Testis (tissue), 2 donors: ENCODE measurements at regions not wholly inside any gene's neighbourhood (a gene's known extent, or its start where the extent isn't known, plus 50 kb on each side); places are given as distances from the start of the nearest gene placed in this dataset.

Experiments used
- DNase-seq: peaks from one replicate; pipeline ENCODE4 v3.0.0-alpha.2; 2019
- H3K27ac ChIP-seq, 2 donors: fragments of 200-600 bp; sonication (generic); one replicate each; pipeline ENCODE4 v1.5.1; 2019
- H3K27me3 ChIP-seq: fragments of 200-600 bp; sonication (generic); one replicate; pipeline ENCODE4 v1.5.1; 2019
- H3K36me3 ChIP-seq: fragments of 200-600 bp; sonication (generic); one replicate; pipeline ENCODE4 v1.5.1; 2017; ENCODE audit warnings: low read depth; ENCODE audit errors: missing control alignments
- H3K4me1 ChIP-seq: fragments of 200-600 bp; sonication (generic); one replicate; pipeline ENCODE4 v1.5.1; 2019
- H3K4me3 ChIP-seq, 2 donors: fragments of 200-600 bp; sonication (generic); one replicate each; pipeline ENCODE4 v1.5.1; 2017 to 2019
- H3K9me3 ChIP-seq: fragments of 200-600 bp; sonication (generic); one replicate; pipeline ENCODE4 v1.5.1; 2017
- POLR2A ChIP-seq: fragments of 450-650 bp; IDR thresholded peaks from one replicate; pipeline ENCODE4 v1.6.1; 2017; ENCODE audit warnings: antibody characterized with exemption, mild to moderate bottlenecking, moderate library complexity
- WGBS, 2 donors: methylation state at CpG; one replicate each; pipeline ENCODE4 v1.1.5; 2018; 5-methylcytosine and 5-hydroxymethylcytosine counted together
- intact Hi-C: fragments of 100-400 bp; cut with DNase I; formaldehyde crosslinking; loops from one replicate; pipeline ENCODE4 v1.15.1; 2023; ENCODE audit warnings: low total_unique reads
- TF ChIP-seq, protein P1 (sequence below), 3 experiments: fragments of 450-650 bp in 2 of 3; fragments of 200-600 bp in 1 of 3; sonication (generic) in 1 of 3; IDR thresholded peaks; one replicate each; pipeline ENCODE4 v1.5.1; 2016 to 2019; ENCODE audit warnings: antibody characterized with exemption in 3 of 3, mild to moderate bottlenecking in 2 of 3, moderate library complexity in 1 of 3

DNA sequence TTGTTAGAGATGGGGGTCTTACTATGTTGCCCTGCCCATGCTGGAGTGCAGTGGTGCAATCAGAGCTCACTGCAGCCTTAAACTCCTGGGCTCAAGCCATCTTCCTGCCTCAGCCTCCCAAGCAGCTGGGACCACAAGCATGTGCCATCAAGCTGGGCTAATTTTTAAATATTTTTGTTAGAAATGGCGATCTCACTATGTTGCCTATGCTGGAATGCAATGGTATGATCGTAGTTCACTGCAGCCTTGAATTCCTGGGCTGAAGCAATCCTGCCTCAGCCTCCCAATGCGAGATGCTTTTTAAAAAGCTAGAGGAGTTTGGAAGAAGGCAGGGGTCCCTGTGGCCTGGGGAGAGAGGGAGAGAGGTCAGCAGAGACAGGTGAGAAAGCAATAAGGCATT, 600.1 kb upstream of the AUTS2 start:
- Histone ChIP-seq H3K36me3 (no peaks in the 10 kb centered on the region), H3K27ac (no peak overlapping the region), H3K27me3 (no peaks in the 10 kb centered on the region), H3K9me3 (no peaks in the 10 kb centered on the region), H3K4me1 (no peaks in the 10 kb centered on the region), H3K4me3 (no peak overlapping the region)
- TF ChIP-seq POLR2A = no peak
- TF ChIP-seq, protein P1, sequence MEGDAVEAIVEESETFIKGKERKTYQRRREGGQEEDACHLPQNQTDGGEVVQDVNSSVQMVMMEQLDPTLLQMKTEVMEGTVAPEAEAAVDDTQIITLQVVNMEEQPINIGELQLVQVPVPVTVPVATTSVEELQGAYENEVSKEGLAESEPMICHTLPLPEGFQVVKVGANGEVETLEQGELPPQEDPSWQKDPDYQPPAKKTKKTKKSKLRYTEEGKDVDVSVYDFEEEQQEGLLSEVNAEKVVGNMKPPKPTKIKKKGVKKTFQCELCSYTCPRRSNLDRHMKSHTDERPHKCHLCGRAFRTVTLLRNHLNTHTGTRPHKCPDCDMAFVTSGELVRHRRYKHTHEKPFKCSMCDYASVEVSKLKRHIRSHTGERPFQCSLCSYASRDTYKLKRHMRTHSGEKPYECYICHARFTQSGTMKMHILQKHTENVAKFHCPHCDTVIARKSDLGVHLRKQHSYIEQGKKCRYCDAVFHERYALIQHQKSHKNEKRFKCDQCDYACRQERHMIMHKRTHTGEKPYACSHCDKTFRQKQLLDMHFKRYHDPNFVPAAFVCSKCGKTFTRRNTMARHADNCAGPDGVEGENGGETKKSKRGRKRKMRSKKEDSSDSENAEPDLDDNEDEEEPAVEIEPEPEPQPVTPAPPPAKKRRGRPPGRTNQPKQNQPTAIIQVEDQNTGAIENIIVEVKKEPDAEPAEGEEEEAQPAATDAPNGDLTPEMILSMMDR (IDR thresholded peaks at IDR 0.05) = no peak
- intact Hi-C loops = no loop called here
- 71 to 94% methylated on average over 3 of the region's 3 CpGs for WGBS, 2 donors
- no peak for DNase-seq

- intact Hi-C loops = no loop called here
- no peaks in the 10 kb centered on the region for H3K27me3 ChIP-seq
- no peak overlapping the region for H3K27ac ChIP-seq
- H3K4me1 ChIP-seq = no peaks in the 10 kb centered on the region
- TF ChIP-seq, protein P1 (IDR thresholded peaks at IDR 0.05) = no peak
- TF ChIP-seq POLR2A = no peak
- no peak overlapping the region for H3K4me3 ChIP-seq
- no peak for DNase-seq
- no peaks in the 10 kb centered on the region for H3K36me3 ChIP-seq
- no peaks in the 10 kb centered on the region for H3K9me3 ChIP-seq
These were observed 595.9 kb upstream of the AUTS2 start for GRCh38 chr7:69002416-69002815.

- WGBS, 2 donors = 93 to 95% methylated on average over 1 of the region's 1 CpG
- no peaks in the 10 kb centered on the region for H3K36me3 ChIP-seq
- H3K27me3 ChIP-seq = no peaks in the 10 kb centered on the region
- DNase-seq = no peak
- no peak overlapping the region for H3K27ac ChIP-seq
- H3K4me1 ChIP-seq = no peaks in the 10 kb centered on the region
- no peak overlapping the region for H3K4me3 ChIP-seq
- intact Hi-C loops = no loop called here
- H3K9me3 ChIP-seq = no peaks in the 10 kb centered on the region
- TF ChIP-seq, protein P1 (IDR thresholded peaks at IDR 0.05) = no peak
- TF ChIP-seq POLR2A = no peak
These were observed 586.1 kb upstream of the AUTS2 start for GRCh38 chr7:69012149-69012548.

- intact Hi-C loops = no loop called here
- Histone ChIP-seq H3K9me3 (no peaks in the 10 kb centered on the region), H3K4me3 (no peak overlapping the region), H3K27me3 (no peaks in the 10 kb centered on the region), H3K36me3 (no peaks in the 10 kb centered on the region), H3K27ac (no peak overlapping the region), H3K4me1 (no peaks in the 10 kb centered on the region)
- 83 to 90% methylated on average over 3 of the region's 3 CpGs for WGBS, 2 donors
- no peak for DNase-seq
- TF ChIP-seq, protein P1 (IDR thresholded peaks at IDR 0.05) = no peak
- no peak for TF ChIP-seq POLR2A
These were observed 581.1 kb upstream of the AUTS2 start for GRCh38 chr7:69017208-69017607.

DNA sequence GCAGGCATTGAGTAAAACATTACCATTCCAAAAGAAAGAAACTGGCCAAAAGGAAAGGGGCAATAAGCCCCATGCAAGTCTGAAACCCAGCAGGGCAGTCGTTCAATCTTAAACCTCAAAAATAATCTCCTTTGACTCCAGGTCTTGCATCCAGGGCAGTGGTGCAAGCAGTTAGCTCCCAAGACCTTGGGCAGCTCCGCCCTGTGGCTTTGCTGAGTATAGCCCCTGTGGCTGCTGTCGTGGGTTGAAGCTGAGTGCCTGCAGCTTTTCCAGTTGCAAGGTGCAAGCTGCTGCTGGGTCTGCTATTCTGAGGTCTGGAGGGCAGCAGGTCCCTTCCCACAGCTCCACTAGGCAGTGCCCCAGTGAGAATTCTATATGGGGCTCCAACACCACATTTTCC, 580.1 kb upstream of the AUTS2 start:
- Histone ChIP-seq H3K27ac (no peak overlapping the region), H3K27me3 (no peaks in the 10 kb centered on the region), H3K36me3 (no peaks in the 10 kb centered on the region), H3K4me3 (no peak overlapping the region), H3K9me3 (no peaks in the 10 kb centered on the region), H3K4me1 (no peaks in the 10 kb centered on the region)
- TF ChIP-seq POLR2A = no peak
- TF ChIP-seq, protein P1 (IDR thresholded peaks at IDR 0.05) = no peak
- intact Hi-C loops = no loop called here
- DNase-seq = no peak
- WGBS, 2 donors = 64 to 74% methylated on average over 3 of the region's 3 CpGs
